ENCODE measurements at regions not wholly inside any gene's neighbourhood (a gene's known extent, or its start where the extent isn't known, plus 50 kb on each side); places are given as distances from the start of the nearest gene placed in this dataset.

DNA sequence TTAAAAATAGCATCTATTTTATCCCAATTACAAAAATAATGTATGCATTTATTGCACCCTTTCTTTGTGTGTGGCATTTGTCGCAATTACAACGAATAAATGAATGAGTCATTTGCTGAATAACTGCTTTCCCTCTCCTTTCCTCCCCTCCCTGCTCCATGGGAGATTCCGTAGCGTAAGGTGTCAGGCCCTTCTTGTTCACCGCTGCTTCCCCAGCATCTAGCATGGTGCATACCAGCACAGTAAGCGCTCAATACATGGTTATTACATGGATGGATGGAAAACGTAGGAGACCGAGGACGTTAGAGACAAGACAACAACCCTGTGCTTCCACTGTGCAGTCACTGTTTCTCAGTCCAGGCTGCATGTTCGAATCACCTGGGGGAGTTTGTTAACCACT, 336.0 kb upstream of the EEF2KMT start:
- TF ChIP-seq CTCF (IDR thresholded peaks at IDR 0.05; ENCODE audit: extremely low read depth, missing control alignments), result no peak
- no peak for DNase-seq (ENCODE audit: low spot score)

DNA sequence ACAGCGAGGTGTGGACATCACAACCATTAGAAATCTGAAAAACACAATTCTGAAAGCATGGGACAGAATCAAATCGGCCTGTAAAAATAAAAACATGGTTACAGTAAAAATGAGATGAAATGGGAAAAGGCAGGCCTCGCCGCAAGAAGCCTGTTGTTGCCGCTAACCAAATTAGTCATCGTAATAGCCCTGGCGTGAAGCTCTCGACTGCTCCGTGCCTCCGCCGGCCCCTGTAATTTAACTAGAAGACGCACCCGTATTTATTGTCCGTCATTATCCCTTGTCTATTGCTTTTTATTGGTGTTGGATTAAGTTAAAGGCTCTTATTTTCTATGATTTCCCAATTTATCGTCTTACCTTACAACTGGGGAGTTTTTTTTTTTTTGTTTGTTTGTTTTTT, 334.6 kb upstream of the EEF2KMT start:
- no peak for TF ChIP-seq CTCF (IDR thresholded peaks at IDR 0.05; ENCODE audit: extremely low read depth, missing control alignments)
- DNase-seq (ENCODE audit: low spot score), result no peak

DNA sequence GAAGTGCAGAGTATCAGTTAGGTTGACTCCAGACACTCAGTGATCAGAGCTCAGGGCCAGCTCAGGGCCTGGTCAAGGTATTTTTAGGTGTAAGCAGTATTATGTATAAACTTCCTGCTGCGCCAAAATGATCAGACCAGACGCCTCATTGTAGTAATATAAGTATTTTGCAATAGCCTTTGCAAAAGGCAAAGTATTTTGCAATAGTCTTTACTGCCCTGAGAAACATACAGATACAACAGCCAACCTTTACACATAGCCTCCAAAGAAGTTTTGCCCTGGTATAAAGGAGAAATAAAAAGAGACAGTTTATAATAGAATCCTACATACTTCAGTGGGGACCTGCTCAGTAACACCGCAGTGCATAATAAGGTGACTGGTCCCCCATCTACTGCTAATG, 333.0 kb upstream of the EEF2KMT start:
- no peak for TF ChIP-seq CTCF (IDR thresholded peaks at IDR 0.05; ENCODE audit: extremely low read depth, missing control alignments)
- DNase-seq (ENCODE audit: low spot score), result no peak

DNA sequence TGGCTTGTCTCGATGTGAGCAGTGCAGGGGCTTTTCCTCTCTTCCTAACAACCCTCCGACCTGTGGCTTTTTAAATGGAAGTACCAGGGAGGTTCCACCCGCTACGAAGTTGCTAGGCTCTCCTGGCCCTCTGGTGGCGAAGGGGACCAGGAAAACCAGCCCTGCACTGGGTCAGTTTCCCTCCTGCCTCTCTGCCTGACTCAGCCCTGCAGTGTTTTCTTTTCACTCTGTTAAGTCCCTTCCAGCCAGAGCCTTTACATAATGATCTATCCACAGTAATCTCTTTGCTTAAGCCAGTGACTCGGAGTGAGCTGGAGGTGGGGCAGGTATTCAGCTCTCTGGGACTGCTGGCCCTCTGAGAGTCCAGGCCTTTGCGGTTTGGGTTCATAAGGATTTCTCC, 331.3 kb upstream of the EEF2KMT start:
- no peak for DNase-seq (ENCODE audit: low spot score)
- TF ChIP-seq CTCF (IDR thresholded peaks at IDR 0.05; ENCODE audit: extremely low read depth, missing control alignments), result no peak

- no peak for DNase-seq (ENCODE audit: low spot score)
- TF ChIP-seq CTCF (IDR thresholded peaks at IDR 0.05; ENCODE audit: extremely low read depth, missing control alignments), result no peak
Measured at GRCh38 chr16:5427571-5427970, 330.0 kb upstream of the EEF2KMT start.

DNA sequence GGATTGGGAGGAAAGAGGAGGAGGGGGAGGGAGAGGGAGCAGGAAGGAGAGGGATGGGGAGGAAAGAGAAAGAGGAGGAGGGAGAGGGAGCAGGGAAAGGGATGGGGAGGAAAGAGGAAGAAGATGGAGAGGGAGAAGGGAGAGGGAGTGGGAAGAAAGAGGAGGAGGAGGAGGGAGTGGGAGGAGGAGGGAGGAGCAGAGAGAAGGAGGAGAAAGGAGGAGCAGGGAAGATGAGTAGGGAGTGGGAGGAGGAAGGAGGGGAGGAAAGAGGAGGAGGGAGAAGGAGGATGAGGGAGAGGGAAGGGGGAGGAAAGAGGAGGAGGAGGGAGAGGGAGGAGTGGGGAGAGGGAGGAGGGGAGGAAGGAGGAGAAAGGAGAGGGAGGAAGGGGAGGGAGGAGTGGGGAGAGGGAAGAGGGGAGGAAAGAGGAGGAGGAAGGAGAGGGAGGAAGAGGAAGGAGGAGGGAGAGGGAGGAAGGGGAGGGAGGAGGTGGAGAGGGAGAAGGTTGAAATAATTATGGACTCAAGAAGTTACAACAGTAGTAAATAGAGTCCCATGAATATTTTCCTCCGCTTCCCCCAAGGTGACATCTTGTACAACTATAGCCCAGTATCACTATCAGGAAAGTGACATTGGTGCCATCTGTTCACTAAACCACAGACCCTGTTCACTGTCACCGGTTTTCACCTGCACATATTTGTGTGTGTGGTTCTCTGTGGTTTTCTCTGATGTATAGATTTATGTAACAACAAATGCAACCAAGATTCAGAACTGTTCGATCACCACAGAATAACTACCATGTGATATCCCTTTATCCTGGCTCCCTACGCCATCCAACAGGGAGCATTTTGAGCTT, 325.3 kb upstream of the EEF2KMT start:
- no peak for DNase-seq (ENCODE audit: low spot score)
- TF ChIP-seq CTCF (IDR thresholded peaks at IDR 0.05; ENCODE audit: extremely low read depth, missing control alignments), result no peak

DNA sequence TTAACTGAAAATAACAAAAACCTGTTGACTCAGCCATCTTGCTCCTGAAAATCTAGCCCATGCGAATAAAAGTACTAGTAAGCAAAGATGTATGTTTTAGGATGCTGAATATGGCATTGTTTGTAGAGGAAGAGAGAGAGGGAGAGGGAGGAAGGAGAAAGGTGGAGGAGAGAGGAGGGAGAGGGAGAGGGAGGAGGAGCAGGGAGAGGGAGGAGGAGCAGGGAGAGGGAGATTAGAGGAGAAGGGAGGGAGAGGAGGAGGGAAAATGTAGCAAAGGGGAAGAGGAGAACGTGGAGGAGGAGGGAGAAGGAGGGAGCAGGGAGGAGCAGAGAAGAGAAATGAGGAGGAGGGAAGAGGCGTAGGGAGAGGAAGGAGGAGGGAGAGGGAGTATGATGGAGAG, 324.5 kb upstream of the EEF2KMT start:
- TF ChIP-seq CTCF (IDR thresholded peaks at IDR 0.05; ENCODE audit: extremely low read depth, missing control alignments), result no peak

More for the DNA sequence above, 324.5 kb upstream of the EEF2KMT start:
- no peak for DNase-seq (ENCODE audit: low spot score)

Measured in GM20000 (cell line).